ENCODE measurements at regions not wholly inside any gene's neighbourhood (a gene's known extent, or its start where the extent isn't known, plus 50 kb on each side); places are given as distances from the start of the nearest gene placed in this dataset.

- WGBS, 3 donors = 60 to 71% (median 65%) methylated on average over 8 of the region's 8 CpGs
- H3K4me3 ChIP-seq = no peak overlapping the region
- H3K36me3 ChIP-seq (ENCODE audit: insufficient read depth in 1 of 2, low read depth in 1 of 2) = no peaks in the 10 kb centered on the region
- H3K4me1 ChIP-seq = peaks cover 11% of the 10 kb centered on the region
- DNase-seq (no peak), ATAC-seq (no peak)
- intact Hi-C loops (cut with DNase I) = no loop called here
- no peak for TF ChIP-seq CTCF (IDR thresholded peaks at IDR 0.05)
- H3K9me3 ChIP-seq = no peaks in the 10 kb centered on the region
- H3K27me3 ChIP-seq (ENCODE audit: insufficient read depth in 3 of 3, low read length in 2 of 3) = no peaks in the 10 kb centered on the region
- H3K27ac ChIP-seq = no peak overlapping the region
Observed at GRCh38 chr6:41439524-41440418, 104.4 kb downstream of the NCR2 start.

- DNase-seq = no peak
- Histone ChIP-seq H3K36me3 (ENCODE audit: insufficient read depth in 1 of 2, low read depth in 1 of 2) (no peaks in the 10 kb centered on the region), H3K27ac (no peak overlapping the region), H3K4me1 (peaks cover 11% of the 10 kb centered on the region), H3K27me3 (ENCODE audit: insufficient read depth in 3 of 3, low read length in 2 of 3) (no peaks in the 10 kb centered on the region), H3K9me3 (no peaks in the 10 kb centered on the region), H3K4me3 (no peak overlapping the region)
- ATAC-seq = no peak
- no peak for TF ChIP-seq CTCF (IDR thresholded peaks at IDR 0.05)
- intact Hi-C loops (cut with DNase I) = no loop called here
- WGBS, 3 donors = 95 to 99% (median 96%) methylated on average over 6 of the region's 6 CpGs
Observed at GRCh38 chr6:41440958-41441357, 105.2 kb upstream of the FOXP4 start.

GRCh38 chr6:41441598-41442351, 104.4 kb upstream of the FOXP4 start:
- ATAC-seq (no peak), DNase-seq (no peak)
- Histone ChIP-seq H3K27me3 (ENCODE audit: insufficient read depth in 3 of 3, low read length in 2 of 3) (no peaks in the 10 kb centered on the region), H3K27ac (no peak overlapping the region), H3K4me3 (no peak overlapping the region), H3K4me1 (peaks cover 11% of the 10 kb centered on the region), H3K9me3 (no peaks in the 10 kb centered on the region), H3K36me3 (ENCODE audit: insufficient read depth in 1 of 2, low read depth in 1 of 2) (no peaks in the 10 kb centered on the region)
- no peak for TF ChIP-seq CTCF (IDR thresholded peaks at IDR 0.05)
- intact Hi-C loops (cut with DNase I) = no loop called here
- WGBS, 3 donors = 88 to 91% (median 90%) methylated on average over 9 of the region's 9 CpGs

- Histone ChIP-seq H3K4me3 (no peak overlapping the region), H3K4me1 (peaks cover 11% of the 10 kb centered on the region), H3K27me3 (ENCODE audit: insufficient read depth in 3 of 3, low read length in 2 of 3) (no peaks in the 10 kb centered on the region), H3K36me3 (ENCODE audit: insufficient read depth in 1 of 2, low read depth in 1 of 2) (no peaks in the 10 kb centered on the region), H3K9me3 (no peaks in the 10 kb centered on the region), H3K27ac (no peak overlapping the region)
- no peak for DNase-seq
- ATAC-seq = no peak
- WGBS, 3 donors = 78 to 87% (median 79%) methylated on average over 2 of the region's 2 CpGs
- intact Hi-C loops (cut with DNase I) = no loop called here
- TF ChIP-seq CTCF (IDR thresholded peaks at IDR 0.05) = no peak
Observed at GRCh38 chr6:41442352-41442672, 103.9 kb upstream of the FOXP4 start.

Measured in psoas muscle (tissue), 7 donors.